CD4-positive, CD25-positive, alpha-beta regulatory T cell (primary cell): ENCODE measurements at regions not wholly inside any gene's neighbourhood (a gene's known extent, or its start where the extent isn't known, plus 50 kb on each side); places are given as distances from the start of the nearest gene placed in this dataset.

Source experiments
- ATAC-seq, 2 donors: fragments of 150-1000 bp; cut with Tn5 transposase; one replicate each; pipeline ENCODE4 v1.10.0; 2021; ENCODE audit warnings: low read depth in 2 of 2, moderate number of reproducible peaks in 2 of 2, moderate library complexity in 1 of 2
- DNase-seq, 3 donors: peaks; one replicate each; pipeline versions ENCODE4 v3.0.0 to v3.0.0-alpha.2; 2012 to 2022; ENCODE audit warnings: mixed read lengths in 1 of 3
- H3K27ac ChIP-seq: one replicate; pipeline ENCODE4 v1.7.0; 2013; ENCODE audit warnings: mild to moderate bottlenecking, low read length; ENCODE audit not compliant: insufficient read depth, poor library complexity, severe bottlenecking
- H3K27me3 ChIP-seq: one replicate; pipeline ENCODE4 v1.7.0; 2013; ENCODE audit warnings: low read length; ENCODE audit not compliant: control insufficient read depth, insufficient read depth
- H3K36me3 ChIP-seq: one replicate; pipeline ENCODE4 v1.7.0; 2013; ENCODE audit warnings: mild to moderate bottlenecking, low read length, moderate library complexity; ENCODE audit not compliant: control insufficient read depth, insufficient read depth
- H3K4me1 ChIP-seq: 2 replicates; pipeline ENCODE4 v1.7.0; 2013; ENCODE audit warnings: mild to moderate bottlenecking, low read length; ENCODE audit not compliant: insufficient read depth, control insufficient read depth, poor library complexity, severe bottlenecking
- H3K4me3 ChIP-seq: one replicate; pipeline ENCODE4 v1.7.0; 2013; ENCODE audit warnings: low read depth, mild to moderate bottlenecking, low read length, moderate library complexity
- H3K9me3 ChIP-seq, 2 experiments: 1 replicate in 1 of 2; 2 replicates in 1 of 2; pipeline ENCODE4 v1.7.0; 2013; ENCODE audit warnings: low read length in 2 of 2, mild to moderate bottlenecking in 1 of 2, moderate library complexity in 1 of 2; ENCODE audit not compliant: control insufficient read depth in 2 of 2
- H3K27ac Mint-ChIP-seq, 3 donors: one replicate each; pipeline ENCODE4 v1.8.0; 2020 to 2022; ENCODE audit warnings: mild to moderate bottlenecking in 3 of 3, mixed read lengths in 3 of 3, moderate library complexity in 2 of 3
- H3K27me3 Mint-ChIP-seq: one replicate; pipeline ENCODE4 v1.8.0; 2022; ENCODE audit warnings: mild to moderate bottlenecking, mixed read lengths
- H3K36me3 Mint-ChIP-seq: one replicate; pipeline ENCODE4 v1.8.0; 2020; ENCODE audit warnings: mixed read lengths
- H3K4me1 Mint-ChIP-seq, 4 donors: one replicate each; pipeline ENCODE4 v1.8.0; 2020 to 2022; ENCODE audit warnings: mixed read lengths in 4 of 4, mild to moderate bottlenecking in 1 of 4
- H3K4me3 Mint-ChIP-seq, 4 donors: one replicate each; pipeline ENCODE4 v1.8.0; 2020 to 2022; ENCODE audit warnings: mild to moderate bottlenecking in 4 of 4, mixed read lengths in 4 of 4, moderate library complexity in 3 of 4
- H3K9me3 Mint-ChIP-seq, 7 donors: one replicate each; pipeline ENCODE4 v1.8.0; 2020 to 2022; ENCODE audit warnings: mixed read lengths in 7 of 7, mild to moderate bottlenecking in 3 of 7, moderate library complexity in 2 of 7

DNA sequence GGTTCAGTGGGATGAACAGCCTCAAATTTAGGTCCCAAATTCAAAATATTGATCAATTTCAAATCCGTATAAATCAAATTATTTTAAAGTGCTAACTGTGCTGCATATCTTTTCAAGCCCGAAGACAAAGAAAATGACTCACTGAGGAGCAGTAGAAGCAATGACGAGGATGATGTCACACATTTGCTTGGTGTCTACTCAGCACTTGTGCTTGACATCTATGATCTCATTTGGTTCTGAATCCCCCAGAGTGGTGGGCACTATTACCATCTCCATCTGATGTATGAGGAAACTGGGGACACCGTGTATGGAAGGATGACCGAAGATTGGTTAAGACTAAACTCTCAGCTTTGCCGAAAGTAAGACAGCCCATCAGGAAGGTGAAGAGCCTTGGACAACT lies 136.5 kb upstream of the CHRNA7 start:
- Histone ChIP-seq H3K4me1 (no peaks in the 10 kb centered on the region), H3K36me3 (no peaks in the 10 kb centered on the region), H3K9me3 (peaks cover 0 to 13% of the 10 kb centered on the region in 2 experiments), H3K4me3 (no peak overlapping the region), H3K27ac (no peak overlapping the region), H3K27me3 (peaks cover 2% of the 10 kb centered on the region)
- Mint-ChIP-seq H3K4me1 (no peaks in the 10 kb centered on the region), H3K9me3 (peaks cover 0 to 13% (median 3%) of the 10 kb centered on the region in 7 donors), H3K36me3 (no peaks in the 10 kb centered on the region), H3K27me3 (no peaks in the 10 kb centered on the region), H3K27ac (no peak overlapping the region), H3K4me3 (no peak overlapping the region)
- DNase-seq: no peak
- ATAC-seq: no peak

DNA sequence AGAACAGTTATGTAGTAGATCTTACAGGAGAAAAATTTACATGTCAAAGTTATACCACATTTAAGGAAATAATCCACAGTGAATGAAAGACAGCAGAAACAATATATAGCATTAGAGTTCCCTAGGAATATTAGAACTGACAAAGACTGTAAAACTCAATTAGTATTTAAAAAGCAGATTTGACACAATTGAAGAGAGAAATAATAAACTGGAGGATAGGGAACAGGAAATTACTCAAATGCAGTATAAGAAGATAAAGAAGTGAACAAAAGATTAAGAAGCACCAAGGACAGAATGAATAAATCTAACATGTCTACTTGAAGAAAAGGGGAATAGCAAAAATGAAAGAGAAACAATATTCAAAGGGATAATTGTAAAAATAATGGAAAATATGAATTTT lies 132.6 kb upstream of the CHRNA7 start:
- Mint-ChIP-seq H3K27me3 (no peaks in the 10 kb centered on the region), H3K9me3 (peaks cover 0 to 20% (median 3%) of the 10 kb centered on the region in 7 donors), H3K4me1 (no peaks in the 10 kb centered on the region), H3K4me3 (no peak overlapping the region), H3K27ac (no peak overlapping the region), H3K36me3 (no peaks in the 10 kb centered on the region)
- DNase-seq: no peak
- H3K27me3 ChIP-seq: peaks cover 2% of the 10 kb centered on the region
- peaks cover 0 to 13% of the 10 kb centered on the region in 2 experiments for H3K9me3 ChIP-seq
- H3K4me1 ChIP-seq: no peaks in the 10 kb centered on the region
- H3K27ac ChIP-seq: no peak overlapping the region
- no peak for ATAC-seq
- no peaks in the 10 kb centered on the region for H3K36me3 ChIP-seq
- no peak overlapping the region for H3K4me3 ChIP-seq

DNA sequence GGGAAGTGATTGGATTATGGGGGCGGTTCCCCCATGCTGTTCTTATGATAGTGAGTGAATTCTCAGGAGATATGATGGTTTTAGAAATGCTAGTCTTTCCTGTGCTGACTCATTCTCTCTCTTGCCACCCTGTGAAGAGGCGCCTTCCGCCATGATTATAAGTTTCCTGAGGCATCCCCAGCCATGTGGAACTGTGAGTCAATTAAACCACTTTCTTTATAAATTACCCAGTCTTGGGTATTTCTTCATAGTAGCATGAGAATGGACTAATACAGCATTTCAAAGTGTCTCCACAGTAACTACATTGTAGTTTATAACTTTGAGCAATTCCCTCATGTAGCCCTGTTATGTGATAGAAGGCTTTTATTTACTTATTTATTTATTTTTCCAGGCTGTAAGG lies 128.8 kb upstream of the CHRNA7 start:
- Mint-ChIP-seq H3K9me3 (peaks cover 0 to 20% (median 3%) of the 10 kb centered on the region in 7 donors), H3K27me3 (no peaks in the 10 kb centered on the region), H3K4me3 (no peak overlapping the region), H3K27ac (no peak overlapping the region), H3K36me3 (no peaks in the 10 kb centered on the region), H3K4me1 (peaks cover 0 to 3% (median under 1%) of the 10 kb centered on the region in 4 donors)
- DNase-seq (no peak), ATAC-seq (no peak)
- no peaks in the 10 kb centered on the region for H3K4me1 ChIP-seq
- no peaks in the 10 kb centered on the region for H3K36me3 ChIP-seq
- H3K4me3 ChIP-seq: no peak overlapping the region
- no peaks in the 10 kb centered on the region for H3K27me3 ChIP-seq
- peaks cover 0 to 13% of the 10 kb centered on the region in 2 experiments for H3K9me3 ChIP-seq
- H3K27ac ChIP-seq: no peak overlapping the region

DNA sequence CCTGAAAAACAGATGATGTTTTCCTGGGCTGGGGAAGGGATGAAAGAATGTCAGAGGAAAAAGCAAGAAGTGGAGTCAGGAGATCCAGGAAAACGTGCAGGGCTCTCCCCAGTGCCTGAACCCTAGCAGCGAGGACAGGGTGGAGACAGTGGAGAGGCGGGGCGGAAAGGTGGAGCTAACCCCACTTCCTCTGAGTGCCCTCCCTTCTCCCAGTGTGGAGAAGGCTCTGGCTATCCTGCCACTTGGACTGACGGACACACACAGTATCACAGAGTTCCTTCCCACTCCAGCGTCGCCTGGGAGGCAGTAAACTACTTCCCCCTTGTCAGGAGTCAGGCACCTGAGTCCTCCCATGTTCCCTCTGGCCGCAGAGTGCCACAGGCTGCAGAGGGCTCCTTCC lies 125.3 kb upstream of the CHRNA7 start:
- no peaks in the 10 kb centered on the region for H3K36me3 Mint-ChIP-seq
- H3K4me1 Mint-ChIP-seq: peaks cover 0 to 3% (median under 1%) of the 10 kb centered on the region in 4 donors
- no peak for DNase-seq
- Histone ChIP-seq H3K36me3 (no peaks in the 10 kb centered on the region), H3K9me3 (no peaks in the 10 kb centered on the region), H3K27ac (no peak overlapping the region), H3K4me1 (no peaks in the 10 kb centered on the region), H3K27me3 (no peaks in the 10 kb centered on the region), H3K4me3 (no peak overlapping the region)
- no peak for ATAC-seq
- H3K27ac Mint-ChIP-seq: no peak overlapping the region
- no peak overlapping the region for H3K4me3 Mint-ChIP-seq
- H3K9me3 Mint-ChIP-seq: peaks cover 0 to 2% (median 0%) of the 10 kb centered on the region in 7 donors
- H3K27me3 Mint-ChIP-seq: no peaks in the 10 kb centered on the region

DNA sequence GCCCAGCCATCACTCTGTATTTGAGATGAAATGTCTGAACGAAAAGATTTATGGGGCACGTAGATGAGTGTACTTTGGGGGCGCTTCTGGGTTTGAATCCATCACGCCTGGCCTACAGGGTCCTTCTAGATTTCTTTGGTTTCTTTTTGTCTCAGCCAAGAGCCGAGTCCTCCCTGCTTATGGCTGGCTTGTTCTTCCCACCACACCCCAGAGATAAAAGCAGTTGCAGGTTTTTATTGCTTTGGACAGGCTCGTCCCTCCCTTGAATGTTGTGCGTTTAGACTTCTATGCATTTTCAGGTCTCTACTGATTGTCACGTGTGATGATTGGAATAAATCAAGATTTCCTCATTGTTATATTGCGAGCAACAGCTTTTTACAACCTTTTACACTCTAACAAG lies 104.8 kb upstream of the CHRNA7 start:
- no peak overlapping the region for H3K4me3 Mint-ChIP-seq
- Histone ChIP-seq H3K4me3 (no peak overlapping the region), H3K27me3 (no peaks in the 10 kb centered on the region), H3K4me1 (no peaks in the 10 kb centered on the region), H3K36me3 (no peaks in the 10 kb centered on the region), H3K9me3 (no peaks in the 10 kb centered on the region), H3K27ac (no peak overlapping the region)
- ATAC-seq (no peak), DNase-seq (no peak)
- no peaks in the 10 kb centered on the region for H3K36me3 Mint-ChIP-seq
- no peaks in the 10 kb centered on the region for H3K27me3 Mint-ChIP-seq
- H3K4me1 Mint-ChIP-seq: no peaks in the 10 kb centered on the region
- H3K27ac Mint-ChIP-seq: no peak overlapping the region
- peaks cover 0 to 11% (median 3%) of the 10 kb centered on the region in 7 donors for H3K9me3 Mint-ChIP-seq

DNA sequence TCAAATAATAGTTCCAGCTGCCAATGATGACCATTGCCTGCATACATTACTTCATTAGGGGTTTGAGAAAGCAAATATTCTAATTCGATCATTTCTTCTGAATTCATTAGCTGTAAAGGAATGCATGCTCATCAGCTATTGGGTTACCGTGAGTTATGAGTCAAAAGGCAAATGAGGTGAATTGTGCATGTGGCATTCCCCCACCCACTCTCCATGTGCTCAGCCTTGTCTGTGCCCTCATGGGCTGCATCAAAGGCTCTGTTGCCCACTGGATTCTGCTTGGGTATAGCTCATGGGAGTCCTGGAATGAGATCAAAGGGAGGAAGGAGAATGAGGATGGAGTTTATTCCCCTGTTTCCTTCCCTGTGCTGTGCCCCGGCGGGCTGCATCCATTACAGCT lies 99.3 kb upstream of the CHRNA7 start:
- peaks cover 0 to 4% (median 0%) of the 10 kb centered on the region in 7 donors for H3K9me3 Mint-ChIP-seq
- no peaks in the 10 kb centered on the region for H3K4me1 Mint-ChIP-seq
- no peak overlapping the region for H3K27ac Mint-ChIP-seq
- no peaks in the 10 kb centered on the region for H3K36me3 ChIP-seq
- peaks cover 8% of the 10 kb centered on the region for H3K27me3 Mint-ChIP-seq
- ATAC-seq (no peak), DNase-seq (no peak)
- no peaks in the 10 kb centered on the region for H3K9me3 ChIP-seq
- no peaks in the 10 kb centered on the region for H3K4me1 ChIP-seq
- H3K4me3 Mint-ChIP-seq: no peak overlapping the region
- H3K36me3 Mint-ChIP-seq: no peaks in the 10 kb centered on the region
- H3K27ac ChIP-seq: no peak overlapping the region
- H3K4me3 ChIP-seq: no peak overlapping the region
- no peaks in the 10 kb centered on the region for H3K27me3 ChIP-seq

DNA sequence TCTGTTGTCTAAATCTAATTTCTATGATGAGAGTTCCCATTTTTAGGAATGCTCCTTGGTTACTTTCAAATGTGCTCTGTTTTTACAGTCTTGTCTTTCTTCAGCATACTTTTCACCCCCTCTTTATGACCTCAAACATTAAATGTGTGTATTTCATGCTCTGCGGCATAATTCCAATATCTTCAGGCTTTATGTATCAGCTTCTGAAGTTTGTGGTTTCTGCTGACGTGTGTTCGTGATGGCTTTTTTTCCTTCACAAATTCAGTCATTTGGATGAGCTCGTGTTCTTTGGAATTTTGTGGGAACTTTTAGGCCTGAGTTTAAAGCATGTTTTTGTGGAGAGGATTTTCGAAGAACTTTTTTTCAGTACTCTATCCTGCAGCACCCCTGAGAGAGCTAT lies 97.7 kb upstream of the CHRNA7 start:
- H3K9me3 Mint-ChIP-seq: peaks cover 0 to 4% (median 0%) of the 10 kb centered on the region in 7 donors

DNA sequence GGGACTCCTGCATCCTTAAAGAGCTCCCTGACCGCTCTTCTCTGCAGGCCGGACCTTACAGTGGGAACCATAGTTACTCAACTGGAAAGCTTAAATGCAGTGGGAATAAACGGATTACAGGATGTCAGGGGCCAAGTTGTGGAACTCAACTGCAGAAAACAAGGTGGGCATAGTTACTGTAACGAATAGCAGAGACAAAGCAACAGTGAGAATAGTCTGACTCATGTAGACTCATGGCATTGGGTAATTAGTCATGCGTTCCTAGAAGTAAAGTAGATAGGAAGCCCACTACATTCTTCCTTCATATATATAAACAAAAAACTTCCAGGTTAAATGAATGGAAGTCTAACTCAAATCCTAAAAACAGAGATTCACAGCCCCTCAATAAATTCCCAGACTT lies 95.5 kb upstream of the CHRNA7 start:
- Histone ChIP-seq H3K4me3 (no peak overlapping the region), H3K4me1 (no peaks in the 10 kb centered on the region), H3K27ac (no peak overlapping the region), H3K27me3 (no peaks in the 10 kb centered on the region), H3K9me3 (no peaks in the 10 kb centered on the region), H3K36me3 (no peaks in the 10 kb centered on the region)
- H3K9me3 Mint-ChIP-seq: peaks cover 0 to 4% (median 0%) of the 10 kb centered on the region in 7 donors
- H3K36me3 Mint-ChIP-seq: no peaks in the 10 kb centered on the region
- H3K27ac Mint-ChIP-seq: no peak overlapping the region
- no peaks in the 10 kb centered on the region for H3K4me1 Mint-ChIP-seq
- ATAC-seq (no peak), DNase-seq (no peak)
- no peak overlapping the region for H3K4me3 Mint-ChIP-seq
- peaks cover 8% of the 10 kb centered on the region for H3K27me3 Mint-ChIP-seq

More for the DNA sequence above, 97.7 kb upstream of the CHRNA7 start:
- ATAC-seq: no peak
- no peaks in the 10 kb centered on the region for H3K9me3 ChIP-seq
- no peaks in the 10 kb centered on the region for H3K4me1 Mint-ChIP-seq
- no peaks in the 10 kb centered on the region for H3K36me3 ChIP-seq
- no peaks in the 10 kb centered on the region for H3K36me3 Mint-ChIP-seq
- H3K4me1 ChIP-seq: no peaks in the 10 kb centered on the region
- H3K27ac Mint-ChIP-seq: no peak overlapping the region
- DNase-seq: no peak
- no peak overlapping the region for H3K27ac ChIP-seq
- H3K27me3 ChIP-seq: no peaks in the 10 kb centered on the region
- H3K4me3 Mint-ChIP-seq: no peak overlapping the region
- peaks cover 8% of the 10 kb centered on the region for H3K27me3 Mint-ChIP-seq
- no peak overlapping the region for H3K4me3 ChIP-seq
